ENCODE measurements at regions not wholly inside any gene's neighbourhood (a gene's known extent, or its start where the extent isn't known, plus 50 kb on each side); places are given as distances from the start of the nearest gene placed in this dataset.

DNA sequence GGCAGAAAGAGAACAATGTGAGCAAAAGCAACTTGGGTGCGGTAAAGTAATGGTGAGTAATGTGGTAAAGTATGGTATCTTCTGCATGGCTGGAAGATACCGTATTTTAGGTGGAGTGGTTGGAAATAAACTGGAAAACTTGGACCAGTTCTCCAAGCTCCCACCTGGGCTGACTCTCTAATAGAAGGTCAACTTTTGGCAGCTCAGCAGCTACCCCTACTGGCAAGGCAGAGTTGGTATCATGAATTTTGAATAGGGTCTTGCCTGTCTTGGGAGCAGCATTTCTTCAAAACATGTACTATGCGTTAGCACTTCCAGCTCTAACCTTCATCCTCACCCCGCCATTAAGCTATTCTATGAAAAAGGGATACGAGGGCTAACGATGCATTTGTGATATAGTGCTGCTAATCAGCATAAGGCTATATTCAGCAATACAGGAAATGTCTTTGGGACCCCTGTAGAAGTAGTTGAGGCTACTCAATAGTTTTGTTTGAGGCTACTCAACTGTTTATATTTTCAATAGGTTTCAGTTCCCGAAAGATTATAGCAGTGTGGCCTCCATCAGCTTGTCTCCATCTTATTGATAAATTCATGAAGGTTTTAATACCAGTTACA is 276.3 kb upstream of the FAR2 start:
- TF ChIP-seq, protein P1, sequence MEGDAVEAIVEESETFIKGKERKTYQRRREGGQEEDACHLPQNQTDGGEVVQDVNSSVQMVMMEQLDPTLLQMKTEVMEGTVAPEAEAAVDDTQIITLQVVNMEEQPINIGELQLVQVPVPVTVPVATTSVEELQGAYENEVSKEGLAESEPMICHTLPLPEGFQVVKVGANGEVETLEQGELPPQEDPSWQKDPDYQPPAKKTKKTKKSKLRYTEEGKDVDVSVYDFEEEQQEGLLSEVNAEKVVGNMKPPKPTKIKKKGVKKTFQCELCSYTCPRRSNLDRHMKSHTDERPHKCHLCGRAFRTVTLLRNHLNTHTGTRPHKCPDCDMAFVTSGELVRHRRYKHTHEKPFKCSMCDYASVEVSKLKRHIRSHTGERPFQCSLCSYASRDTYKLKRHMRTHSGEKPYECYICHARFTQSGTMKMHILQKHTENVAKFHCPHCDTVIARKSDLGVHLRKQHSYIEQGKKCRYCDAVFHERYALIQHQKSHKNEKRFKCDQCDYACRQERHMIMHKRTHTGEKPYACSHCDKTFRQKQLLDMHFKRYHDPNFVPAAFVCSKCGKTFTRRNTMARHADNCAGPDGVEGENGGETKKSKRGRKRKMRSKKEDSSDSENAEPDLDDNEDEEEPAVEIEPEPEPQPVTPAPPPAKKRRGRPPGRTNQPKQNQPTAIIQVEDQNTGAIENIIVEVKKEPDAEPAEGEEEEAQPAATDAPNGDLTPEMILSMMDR (IDR thresholded peaks at IDR 0.05; ENCODE audit: low read depth, low read length, missing control alignments) = peak; percentile 88
- no peak for DNase-seq (ENCODE audit: low read depth)
- no peak overlapping the region for H3K4me3 ChIP-seq (ENCODE audit: low read depth, low read length)

DNA sequence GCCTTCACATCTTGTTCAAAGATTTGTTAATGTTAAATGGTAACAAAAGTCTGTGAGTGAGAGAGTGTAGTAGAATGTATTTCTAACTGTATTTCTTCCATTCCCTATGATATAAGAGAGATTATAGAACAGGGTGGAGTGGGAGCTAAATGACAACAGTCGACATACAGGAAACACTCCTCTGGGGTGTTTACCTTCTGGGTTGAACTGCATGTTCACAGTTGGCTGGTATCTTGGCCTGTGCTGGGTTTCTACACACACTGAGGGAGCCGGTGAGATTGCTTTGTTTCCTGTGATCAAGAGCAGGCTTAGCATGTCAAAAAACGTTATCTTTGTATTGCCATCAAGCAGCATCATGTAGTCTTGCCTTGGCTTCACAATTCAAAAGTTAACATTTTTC is 274.3 kb upstream of the FAR2 start:
- TF ChIP-seq, protein P1 (IDR thresholded peaks at IDR 0.05; ENCODE audit: low read depth, low read length, missing control alignments) = no peak
- no peak overlapping the region for H3K4me3 ChIP-seq (ENCODE audit: low read depth, low read length)
- DNase-seq (ENCODE audit: low read depth) = no peak

DNA sequence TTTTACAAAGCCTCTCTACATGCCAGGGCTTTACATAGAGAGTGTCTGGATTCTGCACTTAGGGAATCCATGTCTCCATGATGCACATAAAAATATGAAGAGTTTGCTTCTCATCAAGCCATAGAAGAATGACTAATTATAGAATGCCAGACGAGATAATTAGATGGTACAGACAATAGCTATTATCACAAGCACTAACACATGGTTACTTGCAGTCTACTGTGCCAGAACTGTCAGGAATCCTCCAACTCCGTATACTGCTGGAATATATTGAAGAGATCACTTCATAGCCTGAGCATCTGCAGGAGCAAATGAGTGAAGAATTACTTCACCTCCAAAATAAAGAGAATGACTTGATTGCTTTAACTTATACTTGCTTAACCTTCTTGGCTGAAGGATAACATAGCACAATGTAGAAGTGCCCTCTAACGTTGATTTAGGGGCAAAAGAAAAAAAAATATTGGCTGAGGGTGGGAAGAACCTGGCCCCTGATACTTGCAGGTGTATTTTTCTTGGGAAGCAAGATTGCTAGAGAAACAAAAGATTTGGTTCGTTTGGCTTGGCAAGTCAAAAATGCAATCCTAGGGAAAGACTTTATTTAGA is 272.8 kb upstream of the FAR2 start:
- TF ChIP-seq, protein P1 (IDR thresholded peaks at IDR 0.05; ENCODE audit: low read depth, low read length, missing control alignments) = no peak
- DNase-seq (ENCODE audit: low read depth) = no peak
- no peak overlapping the region for H3K4me3 ChIP-seq (ENCODE audit: low read depth, low read length)

- H3K4me3 ChIP-seq (ENCODE audit: low read depth, low read length) = no peak overlapping the region
- TF ChIP-seq, protein P1 (IDR thresholded peaks at IDR 0.05; ENCODE audit: low read depth, low read length, missing control alignments) = no peak
- DNase-seq (ENCODE audit: low read depth) = no peak
Measured at GRCh38 chr12:28877854-28878253, 271.2 kb upstream of the FAR2 start.

DNA sequence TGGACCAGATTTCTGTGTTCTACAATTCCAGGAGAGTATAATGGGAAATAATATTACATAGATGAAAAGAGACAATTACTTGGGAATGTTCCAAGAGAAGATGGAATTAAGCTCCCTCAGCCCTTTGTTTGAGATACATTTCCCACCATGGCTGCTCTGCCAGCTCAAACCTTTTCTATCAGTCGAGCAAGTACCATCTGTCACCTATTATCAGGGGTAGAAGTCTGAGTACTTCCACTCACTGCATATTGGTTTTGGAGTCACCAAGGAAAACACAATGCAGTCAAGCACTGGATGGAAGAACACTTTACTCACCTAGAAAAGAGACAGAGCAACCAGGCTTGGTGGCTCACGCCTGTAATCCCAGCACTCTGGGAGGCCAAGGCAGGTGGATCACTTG is 270.4 kb upstream of the FAR2 start:
- TF ChIP-seq, protein P1 (IDR thresholded peaks at IDR 0.05; ENCODE audit: low read depth, low read length, missing control alignments) = no peak
- no peak for DNase-seq (ENCODE audit: low read depth)

DNA sequence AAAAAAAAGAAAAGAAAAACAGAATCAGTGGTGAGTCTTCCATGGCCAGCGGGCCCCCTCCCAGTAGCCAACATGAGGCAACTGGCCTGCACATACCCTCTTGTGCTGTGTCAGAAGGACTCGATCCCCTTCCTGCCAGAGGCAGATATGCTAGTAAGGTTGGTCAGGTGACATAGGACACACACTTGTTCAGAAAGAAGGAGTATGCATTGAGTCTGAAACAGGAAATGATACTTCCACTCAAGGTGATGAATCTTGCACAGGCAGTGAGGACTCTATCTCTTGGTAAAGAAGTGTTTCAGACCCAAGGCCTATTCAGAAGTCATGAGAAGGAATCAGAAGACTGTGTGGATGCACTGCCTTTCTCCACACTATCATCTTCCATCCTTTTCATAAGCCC is 269.7 kb upstream of the FAR2 start:
- no peak for DNase-seq (ENCODE audit: low read depth)
- H3K4me3 ChIP-seq (ENCODE audit: low read depth, low read length) = no peak overlapping the region
- TF ChIP-seq, protein P1 (IDR thresholded peaks at IDR 0.05; ENCODE audit: low read depth, low read length, missing control alignments) = no peak

More for the DNA sequence above, 270.4 kb upstream of the FAR2 start:
- H3K4me3 ChIP-seq (ENCODE audit: low read depth, low read length) = no peak overlapping the region

DNA sequence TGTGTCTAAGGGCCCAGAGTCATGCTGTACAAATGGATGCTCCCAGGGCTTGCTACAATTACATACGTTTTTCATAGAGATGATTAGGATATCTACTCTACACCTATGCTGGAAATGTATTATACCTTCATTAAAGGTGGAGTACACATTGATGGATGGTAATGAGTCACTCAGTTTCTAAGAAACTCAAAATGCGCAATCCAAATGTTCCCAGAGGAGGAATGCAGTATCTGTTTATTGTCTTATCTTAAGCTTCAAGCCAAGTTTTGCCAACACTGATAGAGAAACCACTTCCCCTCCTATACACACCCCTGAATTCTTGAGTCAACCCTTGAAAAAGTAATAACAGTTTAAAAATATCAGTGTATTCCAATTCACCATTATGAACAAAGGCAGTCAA is 266.6 kb upstream of the FAR2 start:
- H3K4me3 ChIP-seq (ENCODE audit: low read depth, low read length) = no peak overlapping the region
- TF ChIP-seq, protein P1 (IDR thresholded peaks at IDR 0.05; ENCODE audit: low read depth, low read length, missing control alignments) = no peak
- no peak for DNase-seq (ENCODE audit: low read depth)

Measured in GM12864 (cell line).